Upper lobe of left lung (tissue), 4 donors: ENCODE measurements at regions not wholly inside any gene's neighbourhood (a gene's known extent, or its start where the extent isn't known, plus 50 kb on each side); places are given as distances from the start of the nearest gene placed in this dataset.

ENCODE experiments used
- CTCF ChIP-seq, 6 experiments: fragments of 450-650 bp in 4 of 6; fragments of 200-600 bp in 2 of 6; sonication (generic) in 2 of 6; IDR thresholded peaks; one replicate each; pipeline ENCODE4 v1.5.1; 2016 to 2019; ENCODE audit warnings: antibody characterized with exemption in 6 of 6
- POLR2A ChIP-seq, 4 donors: fragments of 450-650 bp; IDR thresholded peaks; one replicate each; pipeline ENCODE4 v1.5.1; 2016 to 2017; ENCODE audit warnings: antibody characterized with exemption in 4 of 4, mild to moderate bottlenecking in 2 of 4

- TF ChIP-seq POLR2A (IDR thresholded peaks at IDR 0.05): no peak
- TF ChIP-seq CTCF (IDR thresholded peaks at IDR 0.05): no peak
Measured at GRCh38 chr5:74352256-74352655, 288.3 kb downstream of the ENC1 start.
